Stimulated activated CD4-positive, alpha-beta T cell treated with anti-CD3 and anti-CD28 coated beads, Interleukin-1b, Interleukin-23, amount 100 ng/mL, for 48 hours (primary cell): ENCODE measurements at regions not wholly inside any gene's neighbourhood (a gene's known extent, or its start where the extent isn't known, plus 50 kb on each side); places are given as distances from the start of the nearest gene placed in this dataset.
A peak's percentile ranks its signal among the peaks of the same experiment; 100 is the strongest.

Source experiments
- DNase-seq: peaks from one replicate; pipeline ENCODE4 v3.0.0-alpha.2; 2020

GRCh38 chr11:112795911-112796649 is 165.1 kb upstream of the NCAM1 start:
- DNase-seq = no peak

DNA sequence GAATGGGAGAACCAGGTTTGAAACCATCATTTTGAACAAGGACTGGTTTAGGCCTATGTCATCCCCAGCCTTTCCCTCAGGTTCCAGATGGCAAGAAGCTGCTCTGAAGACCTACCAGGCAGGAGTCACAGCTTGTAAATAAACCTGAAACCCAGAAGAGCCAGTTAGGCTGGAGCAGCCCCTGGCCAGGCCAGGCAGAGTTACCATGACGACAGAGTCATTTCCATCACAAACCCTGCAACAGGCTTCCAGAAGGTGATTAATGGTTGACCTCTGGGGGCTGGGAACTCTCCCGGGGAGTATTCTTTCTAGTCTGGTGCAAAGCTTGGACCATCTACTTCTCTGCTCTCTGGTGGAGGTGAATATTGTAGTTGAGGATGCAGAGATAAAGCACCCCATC is 164.1 kb upstream of the NCAM1 start:
- DNase-seq = no peak

DNA sequence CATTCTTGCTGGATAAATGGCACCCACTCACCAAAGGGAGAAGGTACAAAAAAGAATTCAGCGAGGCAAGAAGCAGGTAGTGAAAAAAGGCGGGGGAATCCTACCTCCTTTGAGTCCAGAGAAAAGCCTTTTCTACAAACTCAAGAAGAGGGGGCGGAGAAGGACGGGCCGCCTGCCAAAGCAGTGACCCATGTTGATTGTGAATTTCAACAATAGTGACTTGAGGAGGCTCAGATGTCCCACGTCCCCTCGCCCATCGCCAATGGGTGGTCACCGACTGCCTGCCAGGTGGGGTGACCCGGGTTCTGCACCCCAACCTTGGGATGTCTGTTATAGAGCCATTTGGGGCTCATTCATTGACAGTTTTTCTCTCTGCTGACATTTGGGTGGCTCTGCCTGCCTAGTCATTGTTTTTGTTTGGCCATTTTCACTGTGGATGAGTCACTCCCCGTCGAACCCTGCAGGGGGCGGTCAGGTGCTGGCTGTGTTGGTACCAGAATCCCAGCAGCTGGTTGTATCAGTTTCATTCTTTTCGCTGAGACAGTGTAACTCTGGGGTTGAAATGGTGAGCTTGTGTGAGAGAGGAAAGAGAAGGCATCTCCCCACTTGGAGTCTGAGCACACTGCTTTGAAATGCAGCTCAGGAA is 163.4 kb upstream of the NCAM1 start:
- peak; percentile 19 for DNase-seq

DNA sequence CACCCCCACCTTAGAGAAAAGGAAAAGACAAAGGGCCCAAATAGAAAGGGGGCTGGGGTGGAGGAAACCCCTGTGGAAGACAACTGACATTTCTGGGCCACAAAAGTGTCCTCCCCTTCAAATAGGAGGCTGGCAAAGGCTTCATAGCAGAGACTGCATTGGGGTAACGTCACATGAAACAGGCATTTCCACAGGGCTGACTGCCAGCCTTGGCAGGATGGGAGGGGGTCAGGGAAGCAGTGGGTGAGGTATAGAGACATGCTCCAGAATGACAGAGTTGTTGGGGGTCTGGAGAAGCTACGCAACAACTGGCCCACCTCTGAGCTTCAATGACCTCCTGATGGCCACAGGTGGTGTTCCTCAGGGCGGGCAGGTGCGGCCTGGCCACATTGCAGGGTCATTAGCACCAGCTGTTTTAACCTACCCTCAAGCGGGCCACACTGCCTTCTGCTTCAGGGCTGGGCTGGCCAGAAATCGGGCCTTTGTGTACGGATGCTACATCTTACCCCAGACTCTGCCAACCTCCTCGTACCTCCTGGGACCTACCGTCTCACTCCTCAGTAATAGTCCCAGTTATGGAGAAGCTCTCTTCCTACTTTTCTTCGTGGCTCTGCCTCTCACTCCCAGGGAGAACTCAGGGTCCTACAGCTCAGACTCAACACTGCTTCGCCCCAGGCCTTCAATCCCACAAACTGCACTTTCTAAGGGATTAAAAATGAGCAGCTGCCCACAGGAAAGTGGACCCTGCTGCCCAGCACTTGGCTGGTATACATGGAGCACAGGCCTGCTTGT is 160.0 kb upstream of the NCAM1 start:
- no peak for DNase-seq

- no peak for DNase-seq
Observed at GRCh38 chr11:112801817-112802088, 159.5 kb upstream of the NCAM1 start.

DNA sequence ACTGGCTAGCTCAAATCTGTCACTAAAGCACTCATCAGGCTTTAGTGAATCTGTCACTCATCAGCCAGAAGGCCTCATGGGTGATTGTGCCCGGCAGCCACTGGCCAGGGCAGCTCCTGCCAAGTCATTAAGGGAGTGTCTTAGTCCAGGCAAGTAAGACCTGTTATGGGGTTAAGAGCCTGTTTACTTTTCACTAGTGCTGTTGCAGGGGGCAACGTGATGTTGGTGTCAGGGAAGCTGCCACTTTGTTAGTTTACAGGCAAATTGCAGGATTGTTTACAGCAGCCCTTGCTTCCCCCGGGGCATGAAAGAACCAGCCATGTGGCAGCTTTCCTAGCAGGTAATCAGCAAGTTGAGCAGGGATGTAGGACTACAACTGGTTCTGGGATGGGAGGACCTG is 155.6 kb upstream of the NCAM1 start:
- DNase-seq = no peak

DNA sequence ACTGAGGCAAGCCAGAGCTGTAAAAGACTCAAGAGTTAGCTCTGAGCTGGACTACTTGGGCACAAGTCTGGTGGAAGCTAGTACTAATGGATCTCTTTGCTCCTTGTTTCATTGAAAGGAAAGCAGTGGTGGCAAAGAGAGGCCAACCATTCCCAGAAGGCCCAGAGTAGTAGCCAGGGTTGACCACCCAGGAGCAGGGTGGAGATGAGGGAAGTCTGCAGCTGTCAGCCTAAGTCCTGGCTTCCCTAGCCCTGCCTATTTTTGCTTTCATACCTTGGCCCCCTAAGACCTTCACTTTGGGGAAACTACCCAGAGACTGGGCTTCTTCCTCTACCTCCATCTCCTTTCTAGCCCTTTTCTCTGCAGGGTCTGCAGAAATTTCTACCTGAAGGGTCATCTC is 155.0 kb upstream of the NCAM1 start:
- no peak for DNase-seq

DNA sequence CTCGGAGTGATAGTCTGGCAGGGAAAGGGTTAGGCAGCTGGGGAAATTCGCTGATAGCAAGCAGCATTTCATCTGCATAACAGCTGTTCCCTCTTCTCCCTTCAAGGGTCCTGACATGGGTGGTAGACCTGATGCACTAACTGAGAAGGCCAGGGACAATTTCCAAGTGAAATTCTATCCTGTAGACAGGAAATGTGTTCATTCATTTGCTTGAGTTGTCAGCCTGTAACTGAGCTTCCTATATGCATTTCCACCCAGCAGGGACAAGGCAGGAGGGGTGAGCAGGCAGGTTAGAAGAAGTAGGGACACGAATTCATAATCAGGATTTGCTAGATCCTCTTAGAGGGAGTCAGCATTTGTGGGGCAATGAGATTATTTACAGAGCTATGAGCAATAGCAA is 154.3 kb upstream of the NCAM1 start:
- no peak for DNase-seq

- DNase-seq = no peak
Observed at GRCh38 chr11:112809429-112809828, 151.8 kb upstream of the NCAM1 start.

GRCh38 chr11:112810951-112811350 is 150.3 kb upstream of the NCAM1 start:
- no peak for DNase-seq

- DNase-seq = no peak
Observed at GRCh38 chr11:112811783-112812182, 149.4 kb upstream of the NCAM1 start.

GRCh38 chr11:112812729-112813128 is 148.5 kb upstream of the NCAM1 start:
- DNase-seq = no peak

DNA sequence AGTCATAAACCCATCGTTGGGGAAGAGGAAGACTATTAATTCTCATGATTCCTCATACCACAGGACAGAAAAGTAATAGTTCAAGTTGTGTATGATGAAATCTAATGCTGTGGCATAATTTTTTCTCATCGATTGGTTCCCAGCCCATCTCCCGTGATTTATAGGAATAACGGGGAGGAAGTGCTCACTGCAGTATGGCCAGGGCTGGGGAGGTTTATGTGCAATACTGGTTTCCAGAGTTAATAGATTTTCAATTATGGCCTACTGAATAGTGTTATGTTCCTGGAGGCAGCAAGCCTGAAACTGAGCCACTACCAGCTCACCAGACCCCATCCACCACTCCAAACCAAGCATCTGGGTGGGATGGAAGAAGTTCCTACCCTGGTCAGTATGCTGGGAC is 147.1 kb upstream of the NCAM1 start:
- no peak for DNase-seq

- no peak for DNase-seq
Observed at GRCh38 chr11:112817376-112817775, 143.8 kb upstream of the NCAM1 start.

- DNase-seq = no peak
Observed at GRCh38 chr11:112822478-112823274, 138.5 kb upstream of the NCAM1 start.

GRCh38 chr11:112826026-112826425 is 135.2 kb upstream of the NCAM1 start:
- DNase-seq = no peak

GRCh38 chr11:112826788-112827187 is 134.4 kb upstream of the NCAM1 start:
- no peak for DNase-seq

- no peak for DNase-seq
Observed at GRCh38 chr11:112828421-112828820, 132.8 kb upstream of the NCAM1 start.

DNA sequence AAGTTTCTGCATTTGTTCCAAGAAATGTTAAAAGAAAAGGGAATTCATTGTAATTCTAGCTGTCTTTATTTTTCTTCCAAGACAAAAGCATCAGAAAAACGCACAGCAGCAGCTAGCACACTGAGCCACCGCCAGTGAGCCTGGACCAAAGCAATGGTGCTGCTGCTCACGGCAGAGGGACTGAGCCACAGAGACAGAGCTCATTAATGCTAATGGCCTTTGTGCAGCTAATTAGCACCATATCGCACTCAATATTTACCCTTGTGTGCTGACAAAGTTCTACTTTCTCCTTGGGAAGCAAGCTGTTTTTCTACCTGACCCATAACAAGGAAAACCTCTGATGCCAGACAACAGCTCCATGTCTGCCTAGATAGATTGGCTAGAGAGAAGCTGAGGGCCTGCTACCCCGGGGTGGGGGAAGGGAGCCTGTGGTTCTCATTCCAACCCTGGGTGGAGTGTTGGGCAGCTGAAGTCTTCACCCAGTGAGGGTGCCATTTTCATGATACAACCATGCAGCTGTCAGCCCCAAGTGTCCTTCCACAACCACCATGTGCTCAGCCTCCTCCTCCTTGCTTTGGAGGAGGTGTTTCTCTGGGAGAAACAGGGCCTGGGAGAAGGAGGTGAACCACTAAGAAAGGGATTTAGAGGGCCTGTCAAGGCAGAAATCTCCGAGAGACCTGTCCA is 131.1 kb upstream of the NCAM1 start:
- no peak for DNase-seq

- DNase-seq = no peak
Observed at GRCh38 chr11:112831041-112831440, 130.2 kb upstream of the NCAM1 start.

DNA sequence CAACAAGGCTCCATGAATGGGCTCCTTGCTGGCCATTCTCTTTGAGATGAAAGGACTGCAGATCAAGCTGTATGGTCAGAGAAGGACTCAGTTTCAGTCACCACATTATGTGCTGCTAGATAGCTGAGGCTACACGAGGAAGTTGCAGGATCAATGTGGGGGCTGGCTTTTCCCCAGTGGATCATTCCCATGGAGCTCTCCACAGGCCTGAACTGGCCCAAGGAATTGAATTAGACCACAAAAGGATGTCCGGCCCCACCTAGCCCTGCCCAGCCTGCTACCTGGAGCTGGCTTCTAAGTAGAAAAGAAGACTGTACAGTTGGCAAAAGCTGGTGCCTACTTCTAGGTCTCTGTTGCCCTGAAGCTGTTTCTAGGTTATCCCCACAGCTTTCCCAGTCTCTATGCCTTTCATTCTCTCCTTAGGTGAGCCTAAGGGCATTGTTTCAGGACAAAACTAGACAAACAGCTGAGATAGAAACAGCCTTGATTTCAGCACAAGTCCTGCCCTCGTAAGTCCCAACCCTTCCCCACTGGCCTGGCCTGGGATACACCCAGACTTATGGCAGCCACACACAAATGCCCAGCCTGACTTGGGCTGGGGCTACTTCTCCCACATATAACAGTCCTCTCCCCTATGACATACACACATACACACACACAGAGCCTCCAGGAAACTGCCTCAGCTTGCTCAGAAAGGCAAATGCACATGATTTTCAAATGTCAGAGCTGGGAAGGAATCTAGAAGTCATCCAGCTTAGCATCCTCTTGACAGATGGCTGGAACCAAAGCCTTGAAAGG is 129.1 kb upstream of the NCAM1 start:
- DNase-seq = no peak

GRCh38 chr11:112834277-112834755 is 126.9 kb upstream of the NCAM1 start:
- DNase-seq = no peak
